Uterus (tissue), 3 donors: ENCODE measurements at regions not wholly inside any gene's neighbourhood (a gene's known extent, or its start where the extent isn't known, plus 50 kb on each side); places are given as distances from the start of the nearest gene placed in this dataset. TPM values are rescaled to one million over a fixed set of nuclear protein-coding genes. Genes with fewer than 3 reads are reported as not detected.
"Not testable (repeated sequence)": the region's sequence is repeated elsewhere in the genome, so short reads cannot be mapped to it uniquely, and the experiment has no call there.

Experiments
- DNase-seq, 2 donors: peaks; one replicate each; pipeline ENCODE4 v3.0.0-alpha.2; 2019 to 2020
- H3K27ac ChIP-seq, 2 donors: fragments of 200-600 bp; sonication (generic); 1 replicate in 1 of 2; 2 replicates in 1 of 2; pipeline ENCODE4 v1.5.1; 2016 to 2018
- H3K27me3 ChIP-seq, 2 donors: fragments of 200-600 bp; sonication (generic); one replicate each; pipeline ENCODE4 v1.5.1; 2018 to 2019; ENCODE audit warnings: control low read depth in 1 of 2
- H3K36me3 ChIP-seq, 2 donors: fragments of 200-600 bp; sonication (generic); one replicate each; pipeline ENCODE4 v1.5.1; 2019; ENCODE audit warnings: control low read depth in 1 of 2
- H3K4me1 ChIP-seq, 2 donors: fragments of 200-600 bp; sonication (generic); one replicate each; pipeline ENCODE4 v1.5.1; 2018 to 2019; ENCODE audit warnings: control low read depth in 1 of 2
- H3K4me3 ChIP-seq, 2 donors: fragments of 200-600 bp; sonication (generic); 1 replicate in 1 of 2; 2 replicates in 1 of 2; pipeline ENCODE4 v1.5.1; 2018 to 2019; ENCODE audit warnings: mild to moderate bottlenecking in 1 of 2
- H3K9me3 ChIP-seq, 2 donors: fragments of 200-600 bp; sonication (generic); one replicate each; pipeline ENCODE4 v1.5.1; 2019; ENCODE audit warnings: control low read depth in 1 of 2
- CTCF ChIP-seq, 4 experiments: fragments of 200-600 bp in 2 of 4; fragments of 450-650 bp in 2 of 4; sonication (generic) in 2 of 4; IDR thresholded peaks; one replicate each; pipeline ENCODE4 v1.5.1; 2016 to 2019; ENCODE audit warnings: antibody characterized with exemption in 4 of 4, mild to moderate bottlenecking in 2 of 4, moderate library complexity in 1 of 4
- POLR2A ChIP-seq, 2 donors: fragments of 450-650 bp; IDR thresholded peaks; one replicate each; pipeline ENCODE4 v1.6.1; 2016; ENCODE audit warnings: antibody characterized with exemption in 2 of 2, mild to moderate bottlenecking in 1 of 2, moderate library complexity in 1 of 2
- intact Hi-C: fragments of 100-400 bp; cut with DNase I; formaldehyde crosslinking; loops from one replicate; pipeline ENCODE4 v1.15.1; 2023; ENCODE audit warnings: low total_unique reads
- small RNA-seq: library from RNA; depleted of rRNA; stranded (forward); fragments of <200 nt; gene quantifications from one replicate; pipeline ENCODE3, GENCODE V24; 2016
- donor health status: DM: yes; HTN: yes; CAD: no.

- no peak for TF ChIP-seq POLR2A (IDR thresholded peaks at IDR 0.05)
- H3K36me3 ChIP-seq = no peaks in the 10 kb centered on the region
- H3K27me3 ChIP-seq = no peaks in the 10 kb centered on the region
- H3K9me3 ChIP-seq = peaks cover 0 to 2% of the 10 kb centered on the region in 2 donors
- H3K27ac ChIP-seq = no peak overlapping the region
- H3K4me1 ChIP-seq = no peaks in the 10 kb centered on the region
- no peak overlapping the region for H3K4me3 ChIP-seq
- peak; percentile 0 to 2 for DNase-seq
- intact Hi-C loops = no loop called here
Observed at GRCh38 chr12:34406996-34407300, 384.7 kb downstream of the ALG10 start.

GRCh38 chr12:34407813-34408212, 385.5 kb downstream of the ALG10 start:
- TF ChIP-seq POLR2A (IDR thresholded peaks at IDR 0.05) (no peak), CTCF (IDR thresholded peaks at IDR 0.05) (no peak)
- Histone ChIP-seq H3K27ac (no peak overlapping the region), H3K4me3 (no peak overlapping the region), H3K4me1 (no peaks in the 10 kb centered on the region), H3K9me3 (peaks cover 0 to 6% of the 10 kb centered on the region in 2 donors), H3K27me3 (no peaks in the 10 kb centered on the region), H3K36me3 (no peaks in the 10 kb centered on the region)
- DNase-seq = no peak
- intact Hi-C loops = no loop called here

GRCh38 chr12:34431509-34431908, 409.2 kb downstream of the ALG10 start:
- DNase-seq, H3K4me1 ChIP-seq, H3K4me3 ChIP-seq, H3K27ac ChIP-seq, H3K36me3 ChIP-seq, H3K27me3 ChIP-seq, H3K9me3 ChIP-seq, intact Hi-C loops: not testable (repeated sequence)

Small RNAs in the stretch of these regions (small RNA-seq; reads per million reads assigned to genes)
- gene RNA5SP357 = not detected
